ENCODE measurements at regions not wholly inside any gene's neighbourhood (a gene's known extent, or its start where the extent isn't known, plus 50 kb on each side); places are given as distances from the start of the nearest gene placed in this dataset.
"Not testable (repeated sequence)": the region's sequence is repeated elsewhere in the genome, so short reads cannot be mapped to it uniquely, and the experiment has no call there.

DNA sequence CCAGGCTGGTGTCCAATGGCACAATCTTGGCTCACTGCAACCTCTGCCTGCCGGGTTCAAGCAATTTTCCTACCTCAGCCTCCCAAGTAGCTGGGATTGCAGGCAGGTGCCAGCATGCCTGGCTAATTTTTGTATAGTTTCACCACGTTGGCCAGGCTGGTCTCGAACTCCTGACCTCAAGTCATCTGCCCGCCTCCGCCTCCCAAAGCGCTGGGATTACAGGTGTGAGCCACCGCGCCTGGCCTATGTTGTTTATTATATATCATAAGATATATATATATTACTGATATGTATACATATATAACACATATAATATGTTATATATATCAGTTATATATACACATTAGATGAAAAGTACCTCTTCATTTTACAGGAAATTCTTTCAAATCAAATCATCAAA lies 914.7 kb downstream of the FOXD4L5 start:
- ATAC-seq; POLR2A ChIA-PET; H3K36me3 Mint-ChIP-seq (ENCODE audit: low read depth); H3K4me1 Mint-ChIP-seq; H3K27ac Mint-ChIP-seq; intact Hi-C loops (cut with DNase I, micrococcal nuclease); H3K27me3 Mint-ChIP-seq; H3K4me3 Mint-ChIP-seq; CTCF ChIA-PET; DNase-seq; H3K9me3 Mint-ChIP-seq (ENCODE audit: low read depth): not testable (repeated sequence)

GRCh38 chr9:64369644-64370043 lies 915.4 kb downstream of the FOXD4L5 start:
- POLR2A ChIA-PET; H3K27me3 Mint-ChIP-seq; intact Hi-C loops (cut with DNase I, micrococcal nuclease); CTCF ChIA-PET; H3K4me3 Mint-ChIP-seq; H3K4me1 Mint-ChIP-seq; DNase-seq; H3K27ac Mint-ChIP-seq; ATAC-seq; H3K36me3 Mint-ChIP-seq (ENCODE audit: low read depth); H3K9me3 Mint-ChIP-seq (ENCODE audit: low read depth): not testable (repeated sequence)

GRCh38 chr9:64369114-64369513 lies 915.9 kb downstream of the FOXD4L5 start:
- H3K4me3 Mint-ChIP-seq; H3K27ac Mint-ChIP-seq; POLR2A ChIA-PET; H3K9me3 Mint-ChIP-seq (ENCODE audit: low read depth); H3K4me1 Mint-ChIP-seq; H3K27me3 Mint-ChIP-seq; CTCF ChIA-PET; H3K36me3 Mint-ChIP-seq (ENCODE audit: low read depth); intact Hi-C loops (cut with DNase I, micrococcal nuclease): not testable (repeated sequence)
- ATAC-seq (peak; percentile 100), DNase-seq (peak; percentile 84)

DNA sequence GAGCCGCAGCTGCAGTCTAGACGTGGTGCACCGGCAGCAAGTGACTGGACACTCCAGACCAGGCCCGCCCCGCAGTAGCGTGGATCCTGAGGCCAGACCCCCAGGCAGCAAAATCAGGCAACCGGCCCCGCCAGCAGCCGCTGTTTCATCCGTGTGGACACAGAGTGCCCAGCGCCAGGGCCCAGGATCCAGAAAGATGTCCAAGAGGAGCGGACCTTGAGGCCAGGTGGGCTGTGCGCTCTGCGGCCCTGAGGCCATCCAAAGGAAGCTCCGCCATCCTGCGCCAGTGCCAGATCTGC lies 916.4 kb downstream of the FOXD4L5 start:
- H3K4me1 Mint-ChIP-seq; DNase-seq; intact Hi-C loops (cut with DNase I, micrococcal nuclease); CTCF ChIA-PET; H3K27me3 Mint-ChIP-seq; H3K27ac Mint-ChIP-seq; POLR2A ChIA-PET; H3K4me3 Mint-ChIP-seq; ATAC-seq; H3K9me3 Mint-ChIP-seq (ENCODE audit: low read depth); H3K36me3 Mint-ChIP-seq (ENCODE audit: low read depth): not testable (repeated sequence)

DNA sequence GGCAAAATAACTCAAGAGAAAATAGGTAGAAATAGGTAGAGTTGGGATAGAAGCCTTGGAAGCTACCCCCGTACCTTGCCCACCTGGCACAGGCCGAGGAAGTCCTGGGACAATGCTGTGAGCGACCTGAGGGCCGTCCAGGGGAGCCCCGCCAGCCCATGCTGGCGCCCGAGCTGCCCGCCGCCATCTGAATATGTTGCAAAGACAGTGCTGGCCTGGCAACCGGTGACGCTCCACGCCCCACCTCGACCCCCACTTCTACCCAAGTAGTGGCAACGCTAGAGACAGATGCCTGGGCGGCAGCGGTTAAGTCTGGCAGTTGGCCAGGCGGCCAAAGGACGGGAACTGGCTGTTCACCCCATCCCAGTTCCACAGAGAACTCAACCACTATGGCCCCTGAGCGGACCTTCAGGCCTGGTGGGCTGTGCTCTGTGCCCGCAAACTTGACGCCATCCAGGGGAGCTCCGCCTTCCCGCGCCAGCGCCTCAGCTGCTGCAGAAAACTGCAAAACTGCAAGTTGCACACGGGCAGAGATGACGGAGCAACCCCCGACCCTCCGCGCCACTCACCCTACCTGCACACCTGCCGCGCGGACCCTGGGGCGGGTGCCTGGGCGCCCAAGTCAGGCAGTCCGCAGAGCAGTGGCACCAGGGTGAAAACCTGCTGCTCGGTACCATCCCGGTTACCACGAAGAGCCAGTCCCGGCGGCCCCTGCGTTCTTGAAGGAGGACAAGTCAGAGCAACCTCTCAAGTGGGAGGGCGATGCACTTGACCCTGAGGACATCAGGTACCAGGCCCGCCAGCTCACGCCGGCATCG lies 917.0 kb downstream of the FOXD4L5 start:
- CTCF ChIA-PET; intact Hi-C loops (cut with DNase I, micrococcal nuclease); ATAC-seq; DNase-seq; H3K27me3 Mint-ChIP-seq; H3K27ac Mint-ChIP-seq; H3K9me3 Mint-ChIP-seq (ENCODE audit: low read depth); H3K36me3 Mint-ChIP-seq (ENCODE audit: low read depth); POLR2A ChIA-PET; H3K4me3 Mint-ChIP-seq; H3K4me1 Mint-ChIP-seq: not testable (repeated sequence)

Data from activated CD4-positive, alpha-beta T cell treated with anti-CD3 and anti-CD28 coated beads for 36 hours (primary cell).